GM04504 (cell line): ENCODE measurements at regions not wholly inside any gene's neighbourhood (a gene's known extent, or its start where the extent isn't known, plus 50 kb on each side); places are given as distances from the start of the nearest gene placed in this dataset.
"Not testable (repeated sequence)": the region's sequence is repeated elsewhere in the genome, so short reads cannot be mapped to it uniquely, and the experiment has no call there.

Source experiments
- DNase-seq: peaks from one replicate; pipeline ENCODE4 v3.0.0-alpha.2; 2012; ENCODE audit warnings: low read depth

- DNase-seq, result no peak
These were observed 161.1 kb upstream of the TBL1XR1 start for GRCh38 chr3:177358091-177358976.

- no peak for DNase-seq
These were observed 161.8 kb upstream of the TBL1XR1 start for GRCh38 chr3:177358977-177359592.

- peak; percentile 97 for DNase-seq
These were observed 162.5 kb upstream of the TBL1XR1 start for GRCh38 chr3:177359593-177360357.

GRCh38 chr3:177361081-177361938 lies 164.0 kb upstream of the TBL1XR1 start:
- DNase-seq, result no peak

GRCh38 chr3:177362626-177363025 lies 165.3 kb upstream of the TBL1XR1 start:
- DNase-seq, result no peak

- DNase-seq, result no peak
These were observed 167.0 kb upstream of the TBL1XR1 start for GRCh38 chr3:177364236-177364635.

GRCh38 chr3:177365294-177365693 lies 168.0 kb upstream of the TBL1XR1 start:
- not testable (repeated sequence) for DNase-seq

- no peak for DNase-seq
These were observed 170.5 kb upstream of the TBL1XR1 start for GRCh38 chr3:177367788-177368187.

- DNase-seq, result no peak
These were observed 173.1 kb upstream of the TBL1XR1 start for GRCh38 chr3:177370246-177370822.

- DNase-seq, result no peak
These were observed 173.9 kb upstream of the TBL1XR1 start for GRCh38 chr3:177371146-177371545.

GRCh38 chr3:177371888-177372287 lies 174.6 kb upstream of the TBL1XR1 start:
- no peak for DNase-seq

- no peak for DNase-seq
These were observed 177.0 kb upstream of the TBL1XR1 start for GRCh38 chr3:177374323-177374722.

- no peak for DNase-seq
These were observed 178.0 kb upstream of the TBL1XR1 start for GRCh38 chr3:177375316-177375715.

GRCh38 chr3:177377166-177377565 lies 179.9 kb upstream of the TBL1XR1 start:
- no peak for DNase-seq

GRCh38 chr3:177378168-177378567 lies 180.9 kb upstream of the TBL1XR1 start:
- DNase-seq, result no peak

GRCh38 chr3:177379045-177379444 lies 181.8 kb upstream of the TBL1XR1 start:
- no peak for DNase-seq

GRCh38 chr3:177381070-177381469 lies 183.8 kb upstream of the TBL1XR1 start:
- DNase-seq, result no peak

GRCh38 chr3:177382944-177383343 lies 185.7 kb upstream of the TBL1XR1 start:
- DNase-seq, result no peak

- DNase-seq, result no peak
These were observed 187.9 kb upstream of the TBL1XR1 start for GRCh38 chr3:177385186-177385585.

- DNase-seq, result peak; percentile 58
These were observed 188.6 kb upstream of the TBL1XR1 start for GRCh38 chr3:177385831-177386301.

GRCh38 chr3:177388209-177388608 lies 190.9 kb upstream of the TBL1XR1 start:
- DNase-seq, result no peak
